ENCODE measurements at regions not wholly inside any gene's neighbourhood (a gene's known extent, or its start where the extent isn't known, plus 50 kb on each side); places are given as distances from the start of the nearest gene placed in this dataset.

DNA sequence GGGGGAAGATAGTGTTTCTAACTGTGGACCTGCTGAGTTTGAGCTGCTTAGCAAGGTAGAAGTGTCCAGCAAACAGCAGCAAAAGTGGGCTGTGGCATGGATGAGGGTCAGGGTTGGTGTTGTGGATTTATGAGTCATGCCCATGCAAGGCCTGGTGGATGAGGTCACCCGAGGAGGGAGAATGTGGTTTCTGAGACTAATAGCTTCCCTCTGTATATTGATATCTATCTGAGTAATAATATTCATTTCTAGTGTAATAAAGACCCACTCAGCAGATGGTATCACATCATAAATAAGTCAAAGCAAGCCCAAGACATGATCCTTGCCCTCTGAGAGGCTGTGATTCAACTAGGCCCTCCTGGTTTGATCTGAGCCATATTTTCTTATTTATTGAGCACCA lies 597.8 kb upstream of the CLINT1 start:
- TF ChIP-seq EZH2 (IDR thresholded peaks at IDR 0.05; ENCODE audit: low read depth) = no peak
- TF ChIP-seq CTCF (conservative IDR thresholded peaks at IDR 0.05) = no peak
